ENCODE measurements at regions not wholly inside any gene's neighbourhood (a gene's known extent, or its start where the extent isn't known, plus 50 kb on each side); places are given as distances from the start of the nearest gene placed in this dataset.

- H3K27ac ChIP-seq, result no peak overlapping the region
- no peaks in the 10 kb centered on the region for H3K27me3 ChIP-seq
- no peaks in the 10 kb centered on the region for H3K36me3 ChIP-seq
- no peak for DNase-seq
- no peak overlapping the region for H3K4me3 ChIP-seq
- in situ Hi-C loops (cut with MboI; ENCODE audit: low sequenced_read_pairs in 4 of 4) (no loop called here), intact Hi-C loops (cut with DNase I; ENCODE audit: low total_unique reads) (no loop called here)
- peaks cover 15% of the 10 kb centered on the region in 2 donors for H3K4me1 ChIP-seq
- TF ChIP-seq CTCF (IDR thresholded peaks at IDR 0.05 in 4 of 5, conservative IDR thresholded peaks at IDR 0.05 in 1 of 5) (no peak), POLR2A (IDR thresholded peaks at IDR 0.05) (no peak)
- H3K9me3 ChIP-seq, result no peaks in the 10 kb centered on the region
- no peak for ATAC-seq
These were observed 126.6 kb upstream of the KCNJ16 start for GRCh38 chr17:69948406-69948805.

GRCh38 chr17:69949496-69949895 is 125.5 kb upstream of the KCNJ16 start:
- peaks cover 15% of the 10 kb centered on the region in 2 donors for H3K4me1 ChIP-seq
- no peak overlapping the region for H3K4me3 ChIP-seq
- intact Hi-C loops (cut with DNase I; ENCODE audit: low total_unique reads), result no loop called here
- DNase-seq (no peak), ATAC-seq (no peak)
- in situ Hi-C loops (cut with MboI; ENCODE audit: low sequenced_read_pairs in 4 of 4), result no loop called here
- no peaks in the 10 kb centered on the region for H3K27me3 ChIP-seq
- H3K36me3 ChIP-seq, result no peaks in the 10 kb centered on the region
- H3K9me3 ChIP-seq, result no peaks in the 10 kb centered on the region
- TF ChIP-seq CTCF (IDR thresholded peaks at IDR 0.05 in 4 of 5, conservative IDR thresholded peaks at IDR 0.05 in 1 of 5), result no peak
- TF ChIP-seq POLR2A (IDR thresholded peaks at IDR 0.05), result no peak
- no peak overlapping the region for H3K27ac ChIP-seq

- no peak overlapping the region for H3K27ac ChIP-seq
- in situ Hi-C loops (cut with MboI; ENCODE audit: low sequenced_read_pairs in 4 of 4), result no loop called here
- intact Hi-C loops (cut with DNase I; ENCODE audit: low total_unique reads), result no loop called here
These were observed 124.9 kb upstream of the KCNJ16 start for GRCh38 chr17:69949973-69950695.

GRCh38 chr17:69950701-69951418 is 124.2 kb upstream of the KCNJ16 start:
- in situ Hi-C loops (cut with MboI; ENCODE audit: low sequenced_read_pairs in 4 of 4), result no loop called here
- no peak for ATAC-seq
- intact Hi-C loops (cut with DNase I; ENCODE audit: low total_unique reads), result no loop called here
- Histone ChIP-seq H3K27ac (no peak overlapping the region), H3K4me3 (no peak overlapping the region), H3K9me3 (no peaks in the 10 kb centered on the region), H3K27me3 (no peaks in the 10 kb centered on the region), H3K4me1 (peaks cover 6 to 7% of the 10 kb centered on the region in 2 donors), H3K36me3 (no peaks in the 10 kb centered on the region)
- TF ChIP-seq POLR2A (IDR thresholded peaks at IDR 0.05), result no peak
- no peak for TF ChIP-seq CTCF (IDR thresholded peaks at IDR 0.05 in 4 of 5, conservative IDR thresholded peaks at IDR 0.05 in 1 of 5)
- DNase-seq, result no peak

More at GRCh38 chr17:69949973-69950695, 124.9 kb upstream of the KCNJ16 start:
- DNase-seq, result no peak
- H3K4me3 ChIP-seq, result no peak overlapping the region
- ATAC-seq, result no peak
- no peaks in the 10 kb centered on the region for H3K27me3 ChIP-seq
- H3K4me1 ChIP-seq, result peaks cover 13 to 15% of the 10 kb centered on the region in 2 donors
- no peaks in the 10 kb centered on the region for H3K36me3 ChIP-seq
- H3K9me3 ChIP-seq, result no peaks in the 10 kb centered on the region
- TF ChIP-seq CTCF (IDR thresholded peaks at IDR 0.05 in 4 of 5, conservative IDR thresholded peaks at IDR 0.05 in 1 of 5), result no peak
- TF ChIP-seq POLR2A (IDR thresholded peaks at IDR 0.05), result no peak
